ENCODE measurements at regions not wholly inside any gene's neighbourhood (a gene's known extent, or its start where the extent isn't known, plus 50 kb on each side); places are given as distances from the start of the nearest gene placed in this dataset.

- WGBS, 2 experiments (ENCODE audit: extremely low coverage in 1 of 2, insufficient coverage in 1 of 2, insufficient read length in 1 of 2, insufficient replicate concordance in 2 of 2, low coverage in 1 of 2, low lambda C conversion rate in 2 of 2, missing lambda C conversion rate in 1 of 2), result 87% methylated on average over 4 of the region's 4 CpGs; no CpG with 5 or more reads in 1 of the 2 experiments
- Histone ChIP-seq H3K18ac (ENCODE audit: extremely low read depth, low read length) (no peak overlapping the region), H3K9me3 (ENCODE audit: insufficient read depth in 2 of 2, low read depth in 1 of 2, low read length in 1 of 2) (no peaks in the 10 kb centered on the region), H3K9ac (replicated peaks in 1 of 4; ENCODE audit: extremely low read depth in 1 of 4, low read depth in 3 of 4, low read length in 3 of 4) (no peak overlapping the region), H3K4me1 (replicated peaks in 1 of 4; ENCODE audit: control insufficient read depth in 3 of 4, insufficient read depth in 4 of 4, low read length in 3 of 4) (no peaks in the 10 kb centered on the region), H3K23me2 (ENCODE audit: low read depth, low read length) (no peaks in the 10 kb centered on the region), H2BK5ac (ENCODE audit: low read depth, low read length) (no peak overlapping the region), H3K56ac (replicated peaks; ENCODE audit: insufficient read length, low read depth, low read length) (no peak overlapping the region), H3K79me1 (ENCODE audit: low read depth, low read length) (no peaks in the 10 kb centered on the region), H2AK5ac (ENCODE audit: low read depth, low read length) (no peak overlapping the region), H4K8ac (ENCODE audit: extremely low read depth, insufficient read depth, low read length) (no peak overlapping the region), H3K27me3 (replicated peaks in 1 of 4; ENCODE audit: control insufficient read depth in 3 of 4, extremely low read depth in 1 of 4, insufficient read depth in 3 of 4, low read length in 3 of 4) (peaks cover 2 to 10% (median 5%) of the 10 kb centered on the region in 4 experiments; a peak in 6 of 7 replicates), H4K91ac (replicated peaks; ENCODE audit: insufficient read length, low read length) (no peak overlapping the region), H3K4me2 (ENCODE audit: insufficient read depth in 1 of 2, low read depth in 2 of 2, low read length in 2 of 2) (no peak overlapping the region), H2BK12ac (ENCODE audit: low read depth, low read length) (no peak overlapping the region), H2BK20ac (ENCODE audit: low read length) (no peak overlapping the region), H4K5ac (ENCODE audit: insufficient read length, low read depth, low read length) (no peak overlapping the region), H3K23ac (ENCODE audit: insufficient read length) (no peak overlapping the region), H3K4ac (replicated peaks; ENCODE audit: insufficient read length, low read depth, low read length) (no peak overlapping the region), H3K4me3 (ENCODE audit: extremely low read depth in 1 of 4, insufficient read depth in 2 of 4, low read depth in 3 of 4, low read length in 4 of 4) (no peak overlapping the region), H2BK120ac (replicated peaks; ENCODE audit: low read depth, low read length) (no peak overlapping the region), H2BK15ac (ENCODE audit: low read length) (no peak overlapping the region), H3K36me3 (ENCODE audit: control insufficient read depth in 2 of 4, insufficient read depth in 4 of 4, low read length in 3 of 4) (no peaks in the 10 kb centered on the region), H3K79me2 (ENCODE audit: control insufficient read depth in 1 of 2, insufficient read depth in 2 of 2, low read length in 2 of 2) (no peaks in the 10 kb centered on the region), H3K14ac (ENCODE audit: insufficient read length) (no peak overlapping the region), H2AFZ (ENCODE audit: low read length) (no peak overlapping the region), H4K20me1 (replicated peaks in 1 of 2; ENCODE audit: control insufficient read depth in 1 of 2, insufficient read depth in 2 of 2, low read length in 2 of 2) (no peaks in the 10 kb centered on the region), H3K27ac (ENCODE audit: low read depth, low read length) (no peak overlapping the region)
- DNase-seq (ENCODE audit: low read depth in 1 of 2, low spot score in 2 of 2) (no peak), FAIRE-seq (no peak)
- ChIA-PET CTCF (ENCODE audit: partially characterized antibody) (no interaction called here), POLR2A (ENCODE audit: partially characterized antibody) (no interaction called here)
- TF ChIP-seq SIX5 (IDR thresholded peaks at IDR 0.05; ENCODE audit: low read depth, low read length) (no peak), RXRA (IDR thresholded peaks at IDR 0.05; ENCODE audit: insufficient read depth, low read depth, low read length) (no peak), BRCA1 (IDR thresholded peaks at IDR 0.05; ENCODE audit: low read depth, low read length) (no peak), POU5F1 (IDR thresholded peaks at IDR 0.05; ENCODE audit: low read depth, low read length) (no peak), RNF2 (IDR thresholded peaks at IDR 0.05; ENCODE audit: borderline replicate concordance, low read depth, low read length, missing control alignments, poor library complexity, severe bottlenecking) (no peak), SP2 (IDR thresholded peaks at IDR 0.05; ENCODE audit: low read length) (no peak), FOSL1 (IDR thresholded peaks at IDR 0.05; ENCODE audit: insufficient read depth, low read depth, low read length) (no peak), MAX (IDR thresholded peaks at IDR 0.05) (no peak), SAP30 (IDR thresholded peaks at IDR 0.05; ENCODE audit: insufficient read depth, insufficient replicate concordance, low read length) (no peak), EP300 (IDR thresholded peaks at IDR 0.05; ENCODE audit: borderline replicate concordance in 1 of 2, low read depth in 2 of 2, low read length in 2 of 2) (no peak)
Measured at GRCh38 chr6:102458990-102459389, 1065.5 kb downstream of the GRIK2 start.

Measured in H1 (cell line).